SK-N-SH treated with all-trans-retinoic acid at 6 μM for 48 hours (cell line): ENCODE measurements at regions not wholly inside any gene's neighbourhood (a gene's known extent, or its start where the extent isn't known, plus 50 kb on each side); places are given as distances from the start of the nearest gene placed in this dataset.
A peak's percentile ranks its signal among the peaks of the same experiment; 100 is the strongest.

Source experiments
- ATAC-seq: fragments of 200-7000 bp; cut with Tn5 transposase; 3 replicates; pipeline ENCODE4 v1.9.1; 2020; ENCODE audit warnings: mild to moderate bottlenecking, moderate library complexity
- ARNTL ChIP-seq: fragments of 450-650 bp; formaldehyde crosslinking; IDR thresholded peaks from 2 replicates; pipeline ENCODE4 v1.5.0; 2020; ENCODE audit warnings: low read depth, mild to moderate bottlenecking, moderate library complexity, borderline replicate concordance
- BACH2 ChIP-seq: fragments of 250-450 bp; sonication (Bioruptor Pico); IDR thresholded peaks from 2 replicates; pipeline ENCODE4 v1.9.0; 2021; ENCODE audit warnings: mild to moderate bottlenecking, borderline replicate concordance
- CSDC2 ChIP-seq: fragments of 250-450 bp; sonication (Bioruptor Pico); IDR thresholded peaks from 2 replicates; pipeline ENCODE4 v1.5.0; 2020; ENCODE audit warnings: mild to moderate bottlenecking, moderate library complexity
- CSRNP3 ChIP-seq: fragments of 250-450 bp; sonication (Bioruptor Pico); IDR thresholded peaks from 2 replicates; pipeline ENCODE4 v1.5.1; 2021; ENCODE audit warnings: mild to moderate bottlenecking, moderate library complexity
- ESRRG ChIP-seq: fragments of 250-450 bp; sonication (Bioruptor Pico); IDR thresholded peaks from 2 replicates; pipeline ENCODE4 v1.6.1; 2021; ENCODE audit warnings: mild to moderate bottlenecking
- GLIS3 ChIP-seq: fragments of 250-450 bp; sonication (Bioruptor Pico); IDR thresholded peaks from 2 replicates; pipeline ENCODE4 v1.5.0; 2020; ENCODE audit warnings: mild to moderate bottlenecking, moderate library complexity
- ISL1 ChIP-seq: fragments of 250-450 bp; sonication (Bioruptor Pico); IDR thresholded peaks from 2 replicates; pipeline ENCODE4 v2.1.2; 2022; ENCODE audit warnings: mild to moderate bottlenecking, moderate library complexity
- OSR1 ChIP-seq: fragments of 250-450 bp; sonication (Bioruptor Pico); IDR thresholded peaks from 2 replicates; pipeline ENCODE4 v1.8.0; 2022; ENCODE audit warnings: moderate library complexity, mild to moderate bottlenecking, inconsistent platforms
- PATZ1 ChIP-seq: fragments of 250-450 bp; sonication (Bioruptor Pico); IDR thresholded peaks from 2 replicates; pipeline ENCODE4 v1.8.0; 2020; ENCODE audit warnings: mild to moderate bottlenecking, moderate library complexity, borderline replicate concordance
- PPARA ChIP-seq: fragments of 250-450 bp; sonication (Bioruptor Pico); IDR thresholded peaks from 2 replicates; pipeline ENCODE4 v1.5.0; 2020; ENCODE audit warnings: mild to moderate bottlenecking, borderline replicate concordance
- RARB ChIP-seq: fragments of 250-450 bp; sonication (Bioruptor Pico); IDR thresholded peaks from 2 replicates; pipeline ENCODE4 v1.8.0; 2021; ENCODE audit warnings: mild to moderate bottlenecking, moderate library complexity
- SNAI2 ChIP-seq: fragments of 250-450 bp; sonication (Bioruptor Pico); IDR thresholded peaks from 2 replicates; pipeline ENCODE4 v1.5.0; 2020; ENCODE audit warnings: mild to moderate bottlenecking, moderate library complexity
- TCF4 ChIP-seq: fragments of 250-450 bp; sonication (Bioruptor Pico); IDR thresholded peaks from 2 replicates; pipeline ENCODE4 v1.8.0; 2021; ENCODE audit warnings: mild to moderate bottlenecking, moderate library complexity, borderline replicate concordance
- TOX ChIP-seq: fragments of 250-450 bp; sonication (Bioruptor Pico); IDR thresholded peaks from 2 replicates; pipeline ENCODE4 v1.8.0; 2021; ENCODE audit warnings: mild to moderate bottlenecking, moderate library complexity, borderline replicate concordance
- ZC3H10 ChIP-seq: fragments of 250-450 bp; sonication (Bioruptor Pico); IDR thresholded peaks from 2 replicates; pipeline ENCODE4 v1.5.1; 2021; ENCODE audit warnings: mild to moderate bottlenecking, moderate library complexity
- ZFP30 ChIP-seq: fragments of 450-650 bp; formaldehyde crosslinking; IDR thresholded peaks from 2 replicates; pipeline ENCODE4 v1.5.0; 2022; ENCODE audit warnings: mild to moderate bottlenecking, moderate library complexity
- ZNF565 ChIP-seq: fragments of 450-650 bp; formaldehyde crosslinking; conservative IDR thresholded peaks from 2 replicates; pipeline ENCODE4 v1.5.0; 2020; ENCODE audit warnings: low read depth, mild to moderate bottlenecking, moderate library complexity
- ZNF70 ChIP-seq: fragments of 450-650 bp; formaldehyde crosslinking; IDR thresholded peaks from 2 replicates; pipeline ENCODE4 v1.5.0; 2020; ENCODE audit warnings: mild to moderate bottlenecking, moderate library complexity
- ZNF8 ChIP-seq: fragments of 450-650 bp; formaldehyde crosslinking; IDR thresholded peaks from 2 replicates; pipeline ENCODE4 v1.5.0; 2020; ENCODE audit warnings: mild to moderate bottlenecking, moderate library complexity
- TF ChIP-seq, protein P1 (sequence below): fragments of 250-450 bp; sonication (Bioruptor Pico); IDR thresholded peaks from 2 replicates; pipeline ENCODE4 v1.8.0; 2021; ENCODE audit warnings: low read depth, mild to moderate bottlenecking, moderate library complexity, borderline replicate concordance
- TF ChIP-seq, protein P2 (sequence below): fragments of 250-450 bp; sonication (Bioruptor Pico); IDR thresholded peaks from 2 replicates; pipeline ENCODE4 v1.5.1; 2020; ENCODE audit warnings: low read depth, mild to moderate bottlenecking, moderate library complexity

- no peak for ATAC-seq
- TF ChIP-seq ZFP30 (CRISPR knock-in tag): no peak
- TF ChIP-seq TCF4 (CRISPR knock-in tag): no peak
- TF ChIP-seq ZNF565 (CRISPR knock-in tag): no peak
- TF ChIP-seq CSDC2 (CRISPR knock-in tag): no peak
- no peak for TF ChIP-seq ZNF8 (CRISPR knock-in tag)
- TF ChIP-seq GLIS3: no peak
- TF ChIP-seq TOX (CRISPR knock-in tag): no peak
- no peak for TF ChIP-seq OSR1 (CRISPR knock-in tag)
- no peak for TF ChIP-seq ISL1 (CRISPR knock-in tag)
- no peak for TF ChIP-seq ZNF70 (CRISPR knock-in tag)
- TF ChIP-seq SNAI2 (CRISPR knock-in tag): no peak
- TF ChIP-seq, protein P1, sequence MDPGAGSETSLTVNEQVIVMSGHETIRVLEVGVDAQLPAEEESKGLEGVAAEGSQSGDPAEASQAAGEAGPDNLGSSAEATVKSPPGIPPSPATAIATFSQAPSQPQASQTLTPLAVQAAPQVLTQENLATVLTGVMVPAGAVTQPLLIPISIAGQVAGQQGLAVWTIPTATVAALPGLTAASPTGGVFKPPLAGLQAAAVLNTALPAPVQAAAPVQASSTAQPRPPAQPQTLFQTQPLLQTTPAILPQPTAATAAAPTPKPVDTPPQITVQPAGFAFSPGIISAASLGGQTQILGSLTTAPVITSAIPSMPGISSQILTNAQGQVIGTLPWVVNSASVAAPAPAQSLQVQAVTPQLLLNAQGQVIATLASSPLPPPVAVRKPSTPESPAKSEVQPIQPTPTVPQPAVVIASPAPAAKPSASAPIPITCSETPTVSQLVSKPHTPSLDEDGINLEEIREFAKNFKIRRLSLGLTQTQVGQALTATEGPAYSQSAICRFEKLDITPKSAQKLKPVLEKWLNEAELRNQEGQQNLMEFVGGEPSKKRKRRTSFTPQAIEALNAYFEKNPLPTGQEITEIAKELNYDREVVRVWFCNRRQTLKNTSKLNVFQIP (CRISPR knock-in tag): no peak
- TF ChIP-seq ESRRG (CRISPR knock-in tag): no peak
- TF ChIP-seq BACH2 (CRISPR knock-in tag): no peak
- TF ChIP-seq PPARA (CRISPR knock-in tag): no peak
- TF ChIP-seq PATZ1 (CRISPR knock-in tag): no peak
- TF ChIP-seq ZC3H10 (CRISPR knock-in tag): no peak
Observed at GRCh38 chr10:83515001-83515400, 624.3 kb upstream of the GHITM start.

GRCh38 chr10:83516788-83517187 lies 622.5 kb upstream of the GHITM start:
- no peak for ATAC-seq
- TF ChIP-seq, protein P1 (CRISPR knock-in tag): no peak
- TF ChIP-seq TCF4 (CRISPR knock-in tag): peak; percentile 87

- no peak for ATAC-seq
- no peak for TF ChIP-seq ZNF8 (CRISPR knock-in tag)
- no peak for TF ChIP-seq SNAI2 (CRISPR knock-in tag)
- TF ChIP-seq ZFP30 (CRISPR knock-in tag): no peak
- TF ChIP-seq TOX (CRISPR knock-in tag): no peak
- TF ChIP-seq ARNTL (CRISPR knock-in tag): no peak
- TF ChIP-seq OSR1 (CRISPR knock-in tag): no peak
- TF ChIP-seq BACH2 (CRISPR knock-in tag): no peak
- TF ChIP-seq ISL1 (CRISPR knock-in tag): no peak
- no peak for TF ChIP-seq CSDC2 (CRISPR knock-in tag)
- no peak for TF ChIP-seq ESRRG (CRISPR knock-in tag)
- no peak for TF ChIP-seq ZC3H10 (CRISPR knock-in tag)
- TF ChIP-seq CSRNP3 (CRISPR knock-in tag): no peak
- no peak for TF ChIP-seq RARB
- no peak for TF ChIP-seq TCF4 (CRISPR knock-in tag)
Observed at GRCh38 chr10:83517456-83517855, 621.9 kb upstream of the GHITM start.

DNA sequence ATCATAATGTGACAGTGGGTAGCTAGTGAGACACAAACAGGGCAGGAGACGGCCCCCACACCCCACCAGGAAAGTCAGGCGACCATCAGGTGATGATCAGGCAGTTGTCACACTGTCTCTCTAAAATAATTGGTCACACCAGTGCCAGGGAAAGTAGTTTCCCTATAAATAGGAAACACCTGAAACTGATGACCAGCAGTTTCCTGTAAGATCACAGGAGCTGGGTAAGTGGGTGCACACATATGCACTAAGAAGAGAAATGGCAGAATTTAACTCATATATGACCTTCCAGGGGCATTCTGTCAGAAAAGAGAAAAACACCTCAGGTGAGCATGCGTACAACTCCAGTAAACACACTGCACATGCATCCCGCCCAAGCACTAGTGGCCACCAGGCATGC lies 620.5 kb upstream of the GHITM start:
- ATAC-seq: no peak
- TF ChIP-seq PATZ1 (CRISPR knock-in tag): no peak
- TF ChIP-seq, protein P2, sequence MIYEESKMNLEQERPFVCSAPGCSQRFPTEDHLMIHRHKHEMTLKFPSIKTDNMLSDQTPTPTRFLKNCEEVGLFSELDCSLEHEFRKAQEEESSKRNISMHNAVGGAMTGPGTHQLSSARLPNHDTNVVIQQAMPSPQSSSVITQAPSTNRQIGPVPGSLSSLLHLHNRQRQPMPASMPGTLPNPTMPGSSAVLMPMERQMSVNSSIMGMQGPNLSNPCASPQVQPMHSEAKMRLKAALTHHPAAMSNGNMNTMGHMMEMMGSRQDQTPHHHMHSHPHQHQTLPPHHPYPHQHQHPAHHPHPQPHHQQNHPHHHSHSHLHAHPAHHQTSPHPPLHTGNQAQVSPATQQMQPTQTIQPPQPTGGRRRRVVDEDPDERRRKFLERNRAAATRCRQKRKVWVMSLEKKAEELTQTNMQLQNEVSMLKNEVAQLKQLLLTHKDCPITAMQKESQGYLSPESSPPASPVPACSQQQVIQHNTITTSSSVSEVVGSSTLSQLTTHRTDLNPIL: no peak
- TF ChIP-seq CSRNP3 (CRISPR knock-in tag): no peak
- no peak for TF ChIP-seq ZC3H10 (CRISPR knock-in tag)
- no peak for TF ChIP-seq CSDC2 (CRISPR knock-in tag)
- TF ChIP-seq ZNF8 (CRISPR knock-in tag): no peak
- TF ChIP-seq ZNF70 (CRISPR knock-in tag): no peak
- no peak for TF ChIP-seq ISL1 (CRISPR knock-in tag)
- TF ChIP-seq, protein P1 (CRISPR knock-in tag): no peak
- no peak for TF ChIP-seq BACH2 (CRISPR knock-in tag)
- TF ChIP-seq TCF4 (CRISPR knock-in tag): no peak
- TF ChIP-seq ESRRG (CRISPR knock-in tag): no peak
